Lung (tissue), 11 donors: ENCODE measurements at regions not wholly inside any gene's neighbourhood (a gene's known extent, or its start where the extent isn't known, plus 50 kb on each side); places are given as distances from the start of the nearest gene placed in this dataset.

ENCODE experiments used
- ATAC-seq: fragments of 200-7000 bp; cut with Tn5 transposase; one replicate; pipeline ENCODE4 v1.9.1; 2020; ENCODE audit warnings: moderate number of reproducible peaks; ENCODE audit not compliant: insufficient read depth, low FRiP score
- DNase-seq, 3 donors: peaks; one replicate each; pipeline ENCODE4 v3.0.0-alpha.2; 2013 to 2017
- H3K27ac ChIP-seq, 2 donors: one replicate each; pipeline ENCODE4 v1.5.1; 2013; ENCODE audit warnings: mild to moderate bottlenecking in 2 of 2, moderate library complexity in 2 of 2, control low read depth in 1 of 2, inconsistent platforms in 1 of 2, low read depth in 1 of 2, low read length in 1 of 2
- H3K27me3 ChIP-seq, 3 donors: one replicate each; pipeline ENCODE4 v1.5.1; 2013; ENCODE audit warnings: low read length in 2 of 3; ENCODE audit not compliant: control insufficient read depth in 3 of 3, insufficient read depth in 3 of 3
- H3K36me3 ChIP-seq, 4 donors: one replicate each; pipeline ENCODE4 v1.5.1; 2013; ENCODE audit warnings: low read length in 4 of 4, mild to moderate bottlenecking in 1 of 4, moderate library complexity in 1 of 4; ENCODE audit not compliant: control insufficient read depth in 4 of 4, insufficient read depth in 4 of 4
- H3K4me1 ChIP-seq, 5 donors: one replicate each; pipeline ENCODE4 v1.5.1; 2013; ENCODE audit warnings: low read length in 5 of 5, mild to moderate bottlenecking in 2 of 5, moderate library complexity in 1 of 5; ENCODE audit not compliant: control insufficient read depth in 5 of 5, insufficient read depth in 5 of 5
- H3K4me3 ChIP-seq: one replicate; pipeline ENCODE4 v1.5.1; 2013; ENCODE audit warnings: mild to moderate bottlenecking, control low read depth, moderate library complexity
- H3K9ac ChIP-seq, 2 donors: one replicate each; pipeline ENCODE4 v1.5.1; 2013; ENCODE audit warnings: low read length in 2 of 2, control low read depth in 1 of 2; ENCODE audit not compliant: insufficient read depth in 1 of 2
- H3K9me3 ChIP-seq, 4 donors: one replicate each; pipeline ENCODE4 v1.5.1; 2013; ENCODE audit warnings: low read length in 3 of 4, mild to moderate bottlenecking in 1 of 4, moderate library complexity in 1 of 4; ENCODE audit not compliant: control insufficient read depth in 4 of 4, insufficient read depth in 3 of 4
- WGBS, 2 donors: extraction: QIAGEN DNeasy Blood & Tissue Kit; methylation state at CpG; one replicate each; pipeline ENCODE4 v1.1.7; 2013; 5-methylcytosine and 5-hydroxymethylcytosine counted together
- TF ChIP-seq, protein P1 (sequence below): IDR thresholded peaks from 2 replicates; pipeline ENCODE4 v1.5.1; 2012; ENCODE audit warnings: mild to moderate bottlenecking; ENCODE audit errors: control extremely low read depth, extremely low read depth
- donor health status: control.
- donor health status: control.
- donor health status: Bipolar disorder and iron deficiency.
- donor health status: healthy.
- donor health status: DM: yes; HTN: yes; CAD: no.

GRCh38 chr2:101559551-101559950, 84.6 kb upstream of the RFX8 start:
- peak overlapping the region; percentile 21 to 77 for H3K9ac ChIP-seq
- H3K27me3 ChIP-seq = no peaks in the 10 kb centered on the region
- H3K9me3 ChIP-seq = peaks cover 0 to 4% (median 0%) of the 10 kb centered on the region in 4 donors
- H3K36me3 ChIP-seq = no peaks in the 10 kb centered on the region
- DNase-seq = peak; percentile 73 to 81 (median 80)
- H3K4me3 ChIP-seq = no peak overlapping the region
- 65 to 70% methylated on average over 7 of the region's 7 CpGs for WGBS, 2 donors
- peaks cover 1 to 33% (median 18%) of the 10 kb centered on the region in 5 donors for H3K4me1 ChIP-seq
- TF ChIP-seq, protein P1, sequence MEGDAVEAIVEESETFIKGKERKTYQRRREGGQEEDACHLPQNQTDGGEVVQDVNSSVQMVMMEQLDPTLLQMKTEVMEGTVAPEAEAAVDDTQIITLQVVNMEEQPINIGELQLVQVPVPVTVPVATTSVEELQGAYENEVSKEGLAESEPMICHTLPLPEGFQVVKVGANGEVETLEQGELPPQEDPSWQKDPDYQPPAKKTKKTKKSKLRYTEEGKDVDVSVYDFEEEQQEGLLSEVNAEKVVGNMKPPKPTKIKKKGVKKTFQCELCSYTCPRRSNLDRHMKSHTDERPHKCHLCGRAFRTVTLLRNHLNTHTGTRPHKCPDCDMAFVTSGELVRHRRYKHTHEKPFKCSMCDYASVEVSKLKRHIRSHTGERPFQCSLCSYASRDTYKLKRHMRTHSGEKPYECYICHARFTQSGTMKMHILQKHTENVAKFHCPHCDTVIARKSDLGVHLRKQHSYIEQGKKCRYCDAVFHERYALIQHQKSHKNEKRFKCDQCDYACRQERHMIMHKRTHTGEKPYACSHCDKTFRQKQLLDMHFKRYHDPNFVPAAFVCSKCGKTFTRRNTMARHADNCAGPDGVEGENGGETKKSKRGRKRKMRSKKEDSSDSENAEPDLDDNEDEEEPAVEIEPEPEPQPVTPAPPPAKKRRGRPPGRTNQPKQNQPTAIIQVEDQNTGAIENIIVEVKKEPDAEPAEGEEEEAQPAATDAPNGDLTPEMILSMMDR = no peak
- ATAC-seq = peak; percentile 36
- peak overlapping the region; percentile 32 to 86 for H3K27ac ChIP-seq

- TF ChIP-seq, protein P1 = no peak
- Histone ChIP-seq H3K4me3 (no peak overlapping the region), H3K4me1 (peaks cover 0 to 30% (median 18%) of the 10 kb centered on the region in 5 donors), H3K9ac (peak overlapping the region; percentile 21 to 77), H3K9me3 (peaks cover 0 to 4% (median 0%) of the 10 kb centered on the region in 4 donors), H3K36me3 (no peaks in the 10 kb centered on the region), H3K27me3 (no peaks in the 10 kb centered on the region), H3K27ac (peak overlapping the region; percentile 78 to 86)
- peak; percentile 80 to 98 (median 97) for DNase-seq
- peak; percentile 43 for ATAC-seq
- 45 to 73% methylated on average over 9 of the region's 9 CpGs for WGBS, 2 donors
Observed at GRCh38 chr2:101558740-101559525, 84.0 kb upstream of the RFX8 start.

DNA sequence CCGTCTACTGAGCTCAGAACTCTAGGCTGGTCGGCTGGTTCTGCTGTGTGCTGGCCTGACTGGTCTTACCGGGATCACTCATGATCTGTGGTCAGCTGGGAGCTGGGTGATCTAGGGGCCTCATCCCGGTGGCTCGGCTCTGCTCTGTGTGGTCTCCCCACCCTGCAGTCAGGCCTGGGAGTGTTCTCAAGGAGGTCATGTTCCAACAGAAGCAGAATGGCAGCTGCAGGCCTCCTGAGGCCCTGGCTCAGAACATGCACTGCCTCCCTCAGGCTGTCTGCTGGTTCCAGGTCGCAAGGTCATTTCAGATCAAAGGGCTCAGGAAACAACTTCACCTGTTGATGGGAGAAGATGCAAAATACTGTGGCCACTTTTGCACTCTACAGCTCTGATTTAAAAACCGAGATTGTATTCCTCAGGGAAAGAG, 81.1 kb upstream of the RFX8 start:
- Histone ChIP-seq H3K36me3 (no peaks in the 10 kb centered on the region), H3K4me1 (peaks cover 0 to 41% (median 24%) of the 10 kb centered on the region in 5 donors), H3K27me3 (no peaks in the 10 kb centered on the region), H3K9ac (no peak overlapping the region), H3K4me3 (no peak overlapping the region), H3K27ac (no peak overlapping the region), H3K9me3 (peaks cover 0 to 4% (median 0%) of the 10 kb centered on the region in 4 donors)
- ATAC-seq = no peak
- TF ChIP-seq, protein P1 = no peak
- DNase-seq = no peak
- 80 to 88% methylated on average over 7 of the region's 7 CpGs for WGBS, 2 donors
